ENCODE measurements at regions not wholly inside any gene's neighbourhood (a gene's known extent, or its start where the extent isn't known, plus 50 kb on each side); places are given as distances from the start of the nearest gene placed in this dataset.

- ChIA-PET CTCF (ENCODE audit: low intra/inter-chr PET ratio) (no interaction called here), POLR2A (no interaction called here)
- no peaks in the 10 kb centered on the region for H3K36me3 ChIP-seq (ENCODE audit: control insufficient read depth, insufficient read depth, low read length)
- H3K4me2 ChIP-seq (ENCODE audit: insufficient read depth, low read length), result no peak overlapping the region
- FAIRE-seq, result no peak
- H3K27me3 ChIP-seq (ENCODE audit: control insufficient read depth in 2 of 2, insufficient read depth in 2 of 2, low read length in 2 of 2), result no peaks in the 10 kb centered on the region
- no peaks in the 10 kb centered on the region for H3K4me1 ChIP-seq (replicated peaks in 1 of 2; ENCODE audit: control insufficient read depth in 2 of 2, insufficient read depth in 2 of 2, low read length in 2 of 2)
- intact Hi-C loops (cut with micrococcal nuclease), result no loop called here
- TF ChIP-seq ZSCAN32 (CRISPR knock-in tag; IDR thresholded peaks at IDR 0.05), result no peak
- no peak for TF ChIP-seq ZBTB2 (IDR thresholded peaks at IDR 0.05)
- no peak for TF ChIP-seq RBM25 (IDR thresholded peaks at IDR 0.05; ENCODE audit: low read depth, low read length, severe bottlenecking)
- H3K9me3 ChIP-seq (replicated peaks; ENCODE audit: control insufficient read depth, insufficient read depth, low read depth, low read length), result no peaks in the 10 kb centered on the region
- ATAC-seq, result no peak
- no peak overlapping the region for H2AFZ ChIP-seq (ENCODE audit: low read depth, low read length)
- no peaks in the 10 kb centered on the region for H4K20me1 ChIP-seq (replicated peaks; ENCODE audit: control insufficient read depth, insufficient read depth, low read length)
- no peak for DNase-seq (ENCODE audit: extremely low read depth in 1 of 4, low spot score in 3 of 4)
- no CpG with 5 or more reads among the region's 6 CpGs for WGBS (ENCODE audit: insufficient coverage, low coverage, missing lambda C conversion rate)
- no peaks in the 10 kb centered on the region for H3K79me2 ChIP-seq (ENCODE audit: control insufficient read depth, insufficient read depth, low read length)
- no peak overlapping the region for H3K9ac ChIP-seq (ENCODE audit: insufficient read depth in 1 of 2, low read depth in 2 of 2, low read length in 2 of 2)
- no peaks in the 10 kb centered on the region for H3K9me1 ChIP-seq (ENCODE audit: control insufficient read depth, insufficient read depth, low read length)
- no peak overlapping the region for H3K27ac ChIP-seq (ENCODE audit: extremely low read depth, low read depth, low read length)
- H3K4me3 ChIP-seq, result no peak overlapping the region
- in situ Hi-C loops (cut with MboI), result no loop called here
- no TSS peak for BruUV-seq (replicated peaks)
These were observed 280.2 kb upstream of the C9orf72 start for GRCh38 chr9:27853529-27853928.

- Histone ChIP-seq H3K79me2 (ENCODE audit: control insufficient read depth, insufficient read depth, low read length) (no peaks in the 10 kb centered on the region), H4K20me1 (replicated peaks; ENCODE audit: control insufficient read depth, insufficient read depth, low read length) (no peaks in the 10 kb centered on the region), H3K4me3 (no peak overlapping the region), H3K4me1 (replicated peaks in 1 of 2; ENCODE audit: control insufficient read depth in 2 of 2, insufficient read depth in 2 of 2, low read length in 2 of 2) (no peaks in the 10 kb centered on the region), H2AFZ (ENCODE audit: low read depth, low read length) (no peak overlapping the region), H3K27me3 (ENCODE audit: control insufficient read depth in 2 of 2, insufficient read depth in 2 of 2, low read length in 2 of 2) (no peaks in the 10 kb centered on the region), H3K9ac (ENCODE audit: insufficient read depth in 1 of 2, low read depth in 2 of 2, low read length in 2 of 2) (no peak overlapping the region), H3K4me2 (ENCODE audit: insufficient read depth, low read length) (no peak overlapping the region), H3K9me3 (replicated peaks; ENCODE audit: control insufficient read depth, insufficient read depth, low read depth, low read length) (no peaks in the 10 kb centered on the region), H3K36me3 (ENCODE audit: control insufficient read depth, insufficient read depth, low read length) (no peaks in the 10 kb centered on the region), H3K9me1 (ENCODE audit: control insufficient read depth, insufficient read depth, low read length) (no peaks in the 10 kb centered on the region), H3K27ac (ENCODE audit: extremely low read depth, low read depth, low read length) (no peak overlapping the region)
- CTCF ChIA-PET (ENCODE audit: low intra/inter-chr PET ratio), result no interaction called here
- ATAC-seq (no peak), FAIRE-seq (no peak), DNase-seq (ENCODE audit: extremely low read depth in 1 of 4, low spot score in 3 of 4) (no peak)
- intact Hi-C loops (cut with micrococcal nuclease) (no loop called here), in situ Hi-C loops (cut with MboI) (no loop called here)
- no TSS peak for BruUV-seq (replicated peaks)
- WGBS (ENCODE audit: insufficient coverage, low coverage, missing lambda C conversion rate), result 0% methylated on average over 1 of the region's 2 CpGs
- POLR2A ChIA-PET, result interaction anchor here (0.8 kb wide), 1 partner anchor 11 kb away, joined by 3 read pairs; no protein-coding TSS in a partner anchor
- TF ChIP-seq TSC22D4 (tag; IDR thresholded peaks at IDR 0.05) (no peak), PREB (CRISPR knock-in tag; IDR thresholded peaks at IDR 0.05) (no peak), BHLHE40 (IDR thresholded peaks at IDR 0.05; ENCODE audit: low read length) (no peak), ZNF75A (CRISPR knock-in tag; IDR thresholded peaks at IDR 0.05) (no peak), ZKSCAN1 (IDR thresholded peaks at IDR 0.05; ENCODE audit: low read depth, low read length) (no peak), CGGBP1 (CRISPR knock-in tag; IDR thresholded peaks at IDR 0.05) (no peak), MLLT1 (IDR thresholded peaks at IDR 0.05) (no peak), MBD1 (CRISPR knock-in tag; IDR thresholded peaks at IDR 0.05) (no peak), XRCC3 (IDR thresholded peaks at IDR 0.05) (no peak)
These were observed 282.8 kb upstream of the C9orf72 start for GRCh38 chr9:27856054-27856453.

All from K562 (cell line).